Forelimb muscle (tissue), 1 donor: ENCODE measurements at regions not wholly inside any gene's neighbourhood (a gene's known extent, or its start where the extent isn't known, plus 50 kb on each side); places are given as distances from the start of the nearest gene placed in this dataset.

Source experiments
- DNase-seq: peaks from one replicate; pipeline ENCODE4 v3.0.0-alpha.2; 2013; ENCODE audit warnings: low read depth

GRCh38 chr5:67518227-67518626 is 321.6 kb upstream of the CD180 start:
- DNase-seq = no peak

GRCh38 chr5:67516948-67517565 is 320.5 kb upstream of the CD180 start:
- no peak for DNase-seq

- no peak for DNase-seq
These were observed 319.2 kb upstream of the CD180 start for GRCh38 chr5:67515762-67516161.

- no peak for DNase-seq
These were observed 318.6 kb upstream of the CD180 start for GRCh38 chr5:67515020-67515689.

- no peak for DNase-seq
These were observed 316.2 kb upstream of the CD180 start for GRCh38 chr5:67512758-67513157.

GRCh38 chr5:67511911-67512310 is 315.3 kb upstream of the CD180 start:
- no peak for DNase-seq

- DNase-seq = no peak
These were observed 313.6 kb upstream of the CD180 start for GRCh38 chr5:67510204-67510603.

GRCh38 chr5:67509402-67510186 is 313.0 kb upstream of the CD180 start:
- no peak for DNase-seq

- DNase-seq = no peak
These were observed 309.6 kb upstream of the CD180 start for GRCh38 chr5:67506241-67506640.

GRCh38 chr5:67502951-67503350 is 306.4 kb upstream of the CD180 start:
- no peak for DNase-seq

- DNase-seq = no peak
These were observed 299.5 kb upstream of the CD180 start for GRCh38 chr5:67496051-67496450.

- no peak for DNase-seq
These were observed 298.5 kb upstream of the CD180 start for GRCh38 chr5:67495072-67495471.

- no peak for DNase-seq
These were observed 297.7 kb upstream of the CD180 start for GRCh38 chr5:67494186-67494855.

- DNase-seq = no peak
These were observed 297.1 kb upstream of the CD180 start for GRCh38 chr5:67493676-67494075.

GRCh38 chr5:67490543-67491321 is 294.1 kb upstream of the CD180 start:
- no peak for DNase-seq

GRCh38 chr5:67488885-67489284 is 292.3 kb upstream of the CD180 start:
- DNase-seq = no peak

- DNase-seq = no peak
These were observed 291.3 kb upstream of the CD180 start for GRCh38 chr5:67487862-67488261.

- no peak for DNase-seq
These were observed 286.9 kb upstream of the CD180 start for GRCh38 chr5:67483453-67484030.

GRCh38 chr5:67481362-67481761 is 284.8 kb upstream of the CD180 start:
- DNase-seq = no peak

- no peak for DNase-seq
These were observed 281.7 kb upstream of the CD180 start for GRCh38 chr5:67478337-67478736.

- DNase-seq = no peak
These were observed 280.4 kb upstream of the CD180 start for GRCh38 chr5:67476995-67477394.
